Activated gamma-delta T cell treated with Interleukin-2 at 50 U/mL for 16 hours (primary cell): ENCODE measurements at regions not wholly inside any gene's neighbourhood (a gene's known extent, or its start where the extent isn't known, plus 50 kb on each side); places are given as distances from the start of the nearest gene placed in this dataset.

ENCODE experiments used
- DNase-seq: peaks from one replicate; pipeline ENCODE4 v3.0.0-alpha.2; 2020

DNA sequence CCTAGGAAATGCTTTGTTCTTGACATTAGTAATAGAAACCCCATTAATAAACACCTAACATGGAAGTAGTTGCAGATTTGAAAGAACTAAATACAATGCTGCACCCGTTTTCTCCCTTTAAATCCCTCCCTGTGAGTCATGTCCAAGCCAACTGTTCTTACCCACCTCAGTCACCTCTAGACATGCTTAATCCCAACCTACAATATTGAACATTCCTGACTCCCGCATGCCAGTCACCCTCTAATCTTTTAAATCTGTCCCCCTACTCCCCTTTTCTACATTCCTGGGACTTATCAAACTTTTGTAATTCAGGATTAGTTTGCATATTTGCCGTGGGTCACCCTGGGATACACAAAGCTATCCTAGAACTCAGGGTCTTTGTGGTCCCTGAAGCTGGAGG, 374.6 kb downstream of the IRS1 start:
- no peak for DNase-seq

DNA sequence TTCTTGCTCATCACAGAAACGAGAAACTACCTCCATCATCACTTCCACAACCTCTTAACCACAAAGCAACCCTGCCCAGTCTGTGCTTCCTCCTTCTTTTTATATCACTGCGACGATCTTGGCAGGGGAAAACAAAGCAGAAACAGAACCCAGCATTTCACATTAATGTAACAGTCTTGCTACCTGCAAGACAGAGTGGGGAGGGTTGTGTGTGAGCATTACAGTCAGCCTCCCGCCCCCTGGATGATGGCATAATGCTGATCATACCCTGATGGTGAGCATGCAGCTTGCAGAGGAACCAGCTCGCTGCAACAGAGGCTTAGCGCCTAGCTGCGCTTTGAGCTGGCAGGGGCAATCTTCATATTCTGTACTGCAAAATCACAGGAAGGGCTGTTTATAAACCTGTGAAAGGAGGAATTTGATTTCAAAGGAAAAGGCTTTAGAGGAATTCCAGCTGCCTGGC, 376.1 kb downstream of the IRS1 start:
- peak; percentile 26 for DNase-seq

DNA sequence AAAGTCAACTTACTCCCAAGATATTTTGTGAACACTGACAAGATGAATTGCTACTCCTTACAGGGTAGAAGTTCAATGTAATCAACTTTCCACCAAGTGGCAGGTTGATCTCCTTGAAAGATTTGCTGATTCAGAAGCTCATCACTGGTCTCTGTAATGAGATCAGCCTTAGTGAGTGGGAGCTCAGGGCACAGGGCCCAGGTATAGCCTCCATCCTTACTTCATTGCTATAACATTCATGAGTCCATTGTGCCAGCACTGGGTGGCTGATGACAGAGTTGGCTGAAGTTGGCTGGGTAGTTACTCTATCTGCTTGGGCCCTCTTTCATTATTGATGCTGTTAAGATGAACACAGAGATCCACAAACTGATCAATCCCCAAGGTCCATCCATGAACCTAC, 379.0 kb downstream of the IRS1 start:
- DNase-seq: no peak

DNA sequence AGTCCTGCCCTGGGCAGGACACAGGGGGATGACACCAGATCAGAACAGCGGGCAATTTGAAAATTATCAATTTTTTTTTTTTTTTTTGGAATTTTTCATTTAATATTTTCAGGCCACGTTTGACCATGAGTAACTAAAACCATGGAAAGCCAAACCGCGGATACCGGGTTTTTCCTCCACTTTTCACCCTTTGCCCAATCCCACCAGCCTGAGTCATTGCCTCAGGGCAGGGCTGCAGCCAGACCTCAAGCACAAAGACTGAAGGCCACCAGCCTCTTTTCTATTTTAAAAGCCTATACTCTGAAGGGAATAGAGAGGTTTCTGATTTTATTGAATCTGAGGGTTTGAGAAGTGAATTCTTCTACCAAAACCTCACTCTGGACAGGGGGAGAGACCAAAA, 381.1 kb downstream of the IRS1 start:
- DNase-seq: no peak

DNA sequence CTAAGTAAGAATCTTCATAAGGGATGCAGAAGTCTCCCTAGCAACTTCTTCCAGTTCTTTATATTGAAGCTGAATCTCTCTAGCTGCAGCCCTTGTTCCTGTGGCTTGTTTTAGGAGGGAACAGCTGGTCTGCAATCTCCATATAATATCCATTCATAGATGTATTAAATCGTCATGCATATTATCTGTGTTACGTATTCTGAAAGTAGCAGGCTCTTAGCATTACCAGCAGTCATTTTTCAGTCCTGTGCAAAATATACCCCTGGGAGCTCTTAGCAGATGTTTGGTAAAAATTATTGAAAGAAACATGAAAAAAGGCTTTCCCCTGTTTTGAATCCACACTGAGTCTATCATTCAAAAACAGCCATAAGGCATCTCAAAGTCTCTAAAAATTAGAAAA, 385.3 kb downstream of the IRS1 start:
- DNase-seq: no peak

- no peak for DNase-seq
These were observed 386.0 kb downstream of the IRS1 start for GRCh38 chr2:226413498-226414130.

GRCh38 chr2:226411727-226412360, 387.8 kb downstream of the IRS1 start:
- DNase-seq: no peak

- DNase-seq: no peak
These were observed 388.4 kb downstream of the IRS1 start for GRCh38 chr2:226411205-226411604.

DNA sequence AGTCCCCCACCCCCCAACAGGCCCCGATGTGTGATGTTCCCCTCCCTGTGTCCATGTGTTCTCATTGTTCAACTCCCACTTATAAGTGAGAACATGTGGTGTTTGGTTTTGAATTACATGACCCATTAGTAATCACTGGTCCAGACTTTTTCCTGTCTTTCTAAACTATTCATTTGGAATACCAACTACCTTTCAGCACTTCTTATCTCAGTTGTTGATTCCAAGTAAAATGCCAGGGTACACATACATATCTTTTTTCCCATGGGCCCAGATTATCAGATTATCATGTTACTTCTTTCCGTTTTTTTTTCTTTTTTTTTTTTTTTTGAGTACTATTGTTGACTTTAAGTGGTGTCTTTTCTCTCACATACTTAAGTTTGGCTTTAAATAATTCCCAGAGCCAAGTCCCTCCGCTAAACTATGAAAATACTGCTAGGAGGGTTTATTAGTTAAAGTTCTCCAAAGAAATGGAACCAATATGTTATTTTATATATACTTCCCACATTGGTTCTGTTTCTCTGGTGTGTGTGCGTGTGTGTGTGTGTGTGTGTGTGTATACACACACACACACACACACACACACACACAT, 389.3 kb downstream of the IRS1 start:
- DNase-seq: no peak

DNA sequence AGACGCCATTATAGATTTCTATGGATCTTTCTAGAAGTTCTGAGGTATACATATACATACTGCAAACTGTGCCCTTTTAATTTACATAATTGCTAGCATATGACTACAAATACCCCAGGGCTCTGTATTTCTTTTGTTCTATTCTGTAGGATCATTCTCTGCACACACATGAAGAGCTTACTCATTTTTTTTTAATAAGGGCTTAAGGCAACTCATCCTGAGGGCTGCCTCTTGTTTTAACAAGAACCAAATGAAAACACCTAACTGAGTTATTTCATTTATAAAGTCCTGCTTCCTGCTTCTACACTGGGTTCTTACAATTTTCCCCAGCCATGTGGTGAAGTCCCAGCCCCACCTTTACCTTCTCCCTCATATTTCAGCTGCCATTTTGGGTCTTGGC, 390.5 kb downstream of the IRS1 start:
- DNase-seq: no peak

DNA sequence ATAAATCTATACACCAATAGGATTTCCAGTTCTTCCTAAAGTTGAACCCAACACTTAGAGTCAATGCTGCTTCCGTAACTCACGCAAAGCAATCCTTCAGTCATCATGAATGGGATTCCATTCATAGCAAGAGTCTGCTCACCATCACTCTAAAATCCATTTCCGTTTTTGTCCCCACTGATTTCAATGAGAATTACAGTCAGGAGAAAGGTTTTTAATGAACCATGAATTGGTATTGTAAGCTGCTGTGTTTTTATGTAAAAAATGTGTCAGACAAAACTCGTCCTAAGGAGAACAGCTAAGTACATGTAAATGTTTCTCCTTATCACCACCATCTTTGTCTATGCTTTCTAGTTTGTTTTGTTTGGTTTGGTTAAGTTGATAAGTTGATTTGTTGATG, 391.5 kb downstream of the IRS1 start:
- DNase-seq: no peak

- DNase-seq: no peak
These were observed 392.5 kb downstream of the IRS1 start for GRCh38 chr2:226407135-226407534.

DNA sequence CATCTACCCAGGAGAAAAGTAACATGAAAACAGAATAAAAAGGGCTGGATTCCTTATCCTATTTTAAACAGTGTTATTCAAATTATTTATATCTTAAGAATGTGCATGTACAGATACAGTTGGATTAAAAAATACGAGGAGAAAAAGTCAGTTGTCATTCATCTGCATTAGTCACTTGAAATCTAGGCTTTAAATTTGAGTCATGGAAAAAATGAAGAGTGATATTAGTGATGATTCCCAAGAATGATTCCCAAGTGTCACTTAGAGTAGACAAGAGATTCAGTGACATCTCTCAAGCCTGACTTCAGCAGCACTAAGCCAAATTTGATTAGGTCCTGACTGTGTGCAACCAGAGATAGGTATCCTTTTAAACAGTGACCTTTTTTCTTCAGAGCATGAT, 394.2 kb downstream of the IRS1 start:
- no peak for DNase-seq

GRCh38 chr2:226403369-226403768, 396.3 kb downstream of the IRS1 start:
- no peak for DNase-seq

- DNase-seq: no peak
These were observed 400.6 kb downstream of the IRS1 start for GRCh38 chr2:226399006-226399405.

DNA sequence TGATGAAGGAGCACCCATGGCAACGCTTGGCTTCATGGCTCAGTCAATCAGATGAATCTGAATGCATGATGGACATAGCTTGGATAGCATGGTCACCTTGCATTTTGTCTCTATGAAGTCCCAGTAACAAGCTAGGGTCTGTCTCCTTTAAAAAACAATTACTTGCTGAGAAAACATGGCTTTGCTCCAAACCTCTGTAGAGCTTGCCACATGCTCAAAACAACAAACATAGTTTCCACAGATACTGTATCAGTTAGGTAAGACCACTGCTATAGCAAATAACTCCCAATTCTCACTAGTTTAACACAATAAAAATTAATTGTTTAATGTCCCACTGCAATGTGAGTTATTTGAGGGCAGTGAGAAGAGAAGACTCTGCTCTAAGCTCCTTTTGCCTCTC, 401.0 kb downstream of the IRS1 start:
- DNase-seq: no peak

- DNase-seq: no peak
These were observed 403.1 kb downstream of the IRS1 start for GRCh38 chr2:226396541-226396940.

DNA sequence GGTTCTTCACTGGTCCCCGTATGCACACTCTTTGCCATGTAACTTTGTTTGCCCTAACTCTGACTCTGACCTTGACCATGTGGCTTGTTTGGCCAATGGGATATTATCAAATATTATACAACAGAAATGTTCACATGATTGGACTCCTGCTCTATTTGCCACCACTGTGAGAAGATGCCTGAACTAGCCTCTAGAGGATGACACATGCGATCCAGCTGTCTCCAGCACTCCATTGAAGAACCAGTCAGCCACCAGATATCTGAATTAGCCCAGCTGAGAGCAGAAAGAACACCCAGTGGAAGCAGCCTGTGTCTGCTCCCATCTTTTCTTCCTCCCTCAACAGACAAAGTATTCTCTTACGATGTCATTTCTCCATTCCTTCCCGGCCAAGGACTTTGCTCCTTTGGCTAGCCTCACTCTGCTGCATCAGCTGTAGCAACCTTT, 412.1 kb downstream of the IRS1 start:
- no peak for DNase-seq

DNA sequence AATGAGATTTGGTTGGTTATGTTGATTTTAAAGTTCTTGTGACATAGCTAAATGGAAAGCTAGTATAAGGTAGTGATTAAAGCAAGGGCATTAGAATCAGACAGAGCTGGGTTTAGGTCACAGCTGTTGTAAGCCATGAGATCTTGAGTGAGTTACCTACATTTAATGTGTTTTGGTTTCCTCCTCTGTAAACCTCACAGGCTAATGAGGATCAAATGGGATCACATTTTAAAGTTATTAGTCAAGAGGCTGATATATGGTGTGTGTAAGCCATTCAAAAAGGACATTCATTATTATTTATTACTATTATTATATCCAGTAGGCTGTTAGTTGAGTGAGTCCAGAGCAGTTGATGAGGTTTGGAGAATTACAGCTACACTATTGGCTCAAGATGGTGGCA, 416.2 kb downstream of the IRS1 start:
- DNase-seq: no peak

DNA sequence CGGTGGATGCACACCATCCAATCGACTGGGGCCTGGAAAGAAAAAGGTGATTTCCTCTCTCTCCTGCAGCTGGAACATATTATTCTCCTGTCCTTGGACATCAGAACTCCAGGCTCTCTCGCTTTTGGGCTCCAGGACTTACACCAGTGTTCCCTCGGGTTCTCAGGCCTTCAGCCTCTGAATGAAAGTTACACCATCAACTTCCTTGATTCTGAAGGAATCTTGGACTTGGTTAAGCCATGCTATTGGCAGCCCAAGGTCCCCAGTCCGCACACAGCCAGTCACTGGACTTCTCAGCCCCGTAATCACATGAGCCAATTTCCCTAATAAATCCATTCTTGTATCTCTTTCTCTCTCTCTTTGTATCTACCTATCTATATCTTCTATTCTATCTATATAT, 418.9 kb downstream of the IRS1 start:
- no peak for DNase-seq

DNA sequence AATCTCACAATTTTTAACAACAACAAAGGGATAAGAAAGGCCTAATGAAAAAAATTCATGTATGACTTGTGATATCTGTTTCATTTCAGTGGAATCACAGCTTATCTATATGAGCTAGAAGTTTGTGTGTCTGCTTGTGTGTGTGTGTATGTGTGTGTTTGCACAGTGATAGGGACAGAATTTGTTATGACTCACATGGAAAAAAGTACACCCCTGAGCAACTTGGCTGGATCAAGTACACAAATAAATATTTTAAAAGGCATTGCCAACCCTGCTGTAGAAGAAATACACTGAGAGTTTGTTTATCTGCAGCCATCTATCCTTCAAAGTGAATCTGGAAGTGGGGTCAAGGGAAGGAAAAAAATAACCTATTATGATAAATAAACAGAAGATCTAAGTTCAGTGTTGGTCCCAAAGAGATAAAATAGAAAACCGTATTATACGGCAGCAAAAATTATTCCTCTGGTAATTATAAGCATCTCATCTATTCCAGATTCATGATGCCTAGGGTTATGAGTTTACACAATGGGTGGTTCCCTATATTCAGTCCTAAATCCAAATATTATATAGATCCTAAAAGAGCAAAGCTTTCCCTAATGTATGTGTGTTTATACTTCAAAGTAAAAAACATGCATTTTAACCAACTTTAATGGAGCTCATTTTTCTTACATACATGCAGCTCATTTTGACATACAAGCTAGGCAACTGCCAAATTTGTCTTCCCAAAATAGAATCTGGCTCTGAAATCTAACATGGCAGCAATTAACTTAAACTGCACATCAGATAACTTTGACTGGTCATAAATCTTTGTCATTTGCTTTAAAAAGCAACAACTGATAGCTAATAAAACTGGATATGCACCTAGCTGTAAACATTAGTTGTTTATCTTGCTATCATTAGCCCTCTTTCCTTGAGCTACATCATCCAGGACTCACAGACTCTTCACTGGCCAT, 420.6 kb downstream of the IRS1 start:
- no peak for DNase-seq

DNA sequence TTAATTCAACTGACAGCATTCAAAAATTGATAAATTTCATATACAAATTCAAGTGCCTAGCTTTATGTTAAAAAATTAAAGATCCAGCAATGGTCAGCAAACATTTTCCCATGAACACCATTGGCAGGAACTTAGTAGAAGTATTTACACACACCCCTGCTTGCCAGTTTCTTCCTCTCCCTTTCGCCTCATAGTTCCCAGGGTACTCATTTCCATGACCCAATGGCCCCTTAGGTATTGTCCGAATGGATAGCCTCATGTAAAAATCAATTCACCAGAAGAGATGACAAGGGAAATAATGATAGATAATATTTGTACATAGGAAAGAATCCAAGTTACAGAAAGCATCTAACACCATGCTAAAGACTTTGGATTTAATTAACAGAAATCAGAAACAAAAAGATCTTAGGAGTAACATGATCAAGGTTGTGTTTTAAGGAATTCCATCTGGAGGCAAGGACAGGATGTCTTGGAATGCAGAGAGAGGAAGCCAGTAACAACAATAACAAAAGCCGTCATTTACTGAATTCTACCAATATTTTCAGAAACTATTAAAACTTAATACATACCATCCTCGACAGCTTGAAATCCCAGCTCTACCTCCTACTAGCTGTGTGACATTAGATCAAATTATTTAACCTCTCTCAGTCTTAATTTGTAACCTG, 423.0 kb downstream of the IRS1 start:
- no peak for DNase-seq

GRCh38 chr2:226366920-226367319, 432.7 kb downstream of the IRS1 start:
- no peak for DNase-seq
